NCI-H1436 (cell line): ENCODE measurements at regions not wholly inside any gene's neighbourhood (a gene's known extent, or its start where the extent isn't known, plus 50 kb on each side); places are given as distances from the start of the nearest gene placed in this dataset.
"Not testable (repeated sequence)": the region's sequence is repeated elsewhere in the genome, so short reads cannot be mapped to it uniquely, and the experiment has no call there.

ENCODE experiments used
- DNase-seq: peaks from one replicate; lab custom pipeline; 2025; lab: John Stamatoyannopoulos, UW

DNA sequence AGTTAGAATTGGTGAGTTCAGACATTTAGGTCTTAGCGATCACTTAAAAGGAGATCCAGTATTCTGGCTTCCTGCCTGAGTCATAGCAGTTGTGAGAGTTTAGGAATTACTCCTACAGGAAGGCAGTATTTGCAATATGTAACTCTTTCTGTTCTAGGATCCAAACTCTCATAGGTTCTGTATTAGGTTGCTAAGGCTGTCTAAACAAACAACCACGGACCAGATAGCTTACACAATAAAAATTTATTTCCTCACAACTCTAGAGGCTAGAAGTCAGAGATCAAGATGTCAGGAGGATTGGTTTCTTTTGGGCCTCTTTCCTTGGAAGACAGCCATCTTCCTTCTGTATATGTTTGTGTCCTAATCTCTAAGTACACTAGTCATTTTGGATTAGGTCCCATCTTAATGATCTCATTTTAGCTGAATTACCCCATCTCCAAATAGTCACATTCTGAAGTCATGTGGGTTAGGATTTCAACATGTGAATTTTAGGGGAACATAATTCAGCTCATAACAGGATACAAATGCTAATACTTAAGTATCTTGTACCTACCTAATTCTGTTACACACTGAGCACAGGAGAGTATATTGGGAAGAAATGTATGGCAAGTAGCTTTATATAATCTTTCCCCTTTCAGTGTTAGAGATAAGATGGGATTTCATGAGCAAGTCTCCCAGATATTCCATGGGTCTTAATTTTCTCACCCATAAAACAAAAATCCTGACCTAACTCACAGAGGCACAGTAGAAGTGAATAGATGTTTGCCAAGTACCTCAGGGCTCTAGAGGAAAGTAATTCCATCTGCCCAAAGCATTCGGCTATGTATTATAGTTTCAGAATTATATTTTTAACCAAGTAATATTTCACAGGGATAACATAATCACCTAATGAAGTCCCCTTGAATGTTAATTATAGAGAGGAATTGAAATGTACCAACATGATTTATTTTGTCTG lies 144.4 kb downstream of the PTBP2 start:
- DNase-seq, result no peak

DNA sequence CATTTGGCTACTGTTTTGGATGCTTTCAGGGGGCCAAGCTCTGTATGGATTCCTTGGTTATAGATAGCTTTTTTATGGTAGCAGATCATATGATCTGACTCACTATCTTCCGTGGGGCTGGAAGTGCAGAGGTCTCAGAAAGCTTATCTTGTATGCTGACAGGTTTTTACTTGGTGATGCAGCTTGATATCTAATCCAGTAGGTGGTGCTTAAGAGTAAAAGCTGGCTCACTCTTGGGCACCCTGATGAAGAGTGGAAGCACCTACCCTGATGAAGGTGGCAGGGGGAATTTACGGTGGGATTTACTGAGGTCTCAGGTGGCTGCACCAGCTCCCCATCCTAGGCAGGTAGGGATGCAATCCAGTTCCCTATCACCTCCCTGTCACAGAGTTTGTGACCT lies 151.2 kb downstream of the PTBP2 start:
- no peak for DNase-seq

DNA sequence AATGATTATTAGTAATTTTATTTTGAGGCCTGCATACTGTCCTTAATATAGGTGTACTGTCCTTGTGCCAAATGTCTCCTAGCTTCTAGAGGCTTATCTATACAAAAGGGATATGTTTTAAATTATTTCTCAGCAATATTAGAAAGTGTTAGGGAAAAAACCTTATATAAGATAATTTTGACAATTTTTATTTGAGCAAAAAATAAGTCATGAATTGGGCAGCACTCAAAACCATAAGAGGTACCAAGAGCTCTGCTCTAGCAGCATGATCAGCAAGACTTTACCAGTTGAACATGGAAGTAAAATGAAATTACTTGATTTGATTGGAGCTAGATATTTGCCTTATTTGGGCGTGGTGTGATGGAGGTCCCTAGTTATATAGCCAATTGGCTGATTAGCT lies 157.1 kb downstream of the PTBP2 start:
- no peak for DNase-seq

DNA sequence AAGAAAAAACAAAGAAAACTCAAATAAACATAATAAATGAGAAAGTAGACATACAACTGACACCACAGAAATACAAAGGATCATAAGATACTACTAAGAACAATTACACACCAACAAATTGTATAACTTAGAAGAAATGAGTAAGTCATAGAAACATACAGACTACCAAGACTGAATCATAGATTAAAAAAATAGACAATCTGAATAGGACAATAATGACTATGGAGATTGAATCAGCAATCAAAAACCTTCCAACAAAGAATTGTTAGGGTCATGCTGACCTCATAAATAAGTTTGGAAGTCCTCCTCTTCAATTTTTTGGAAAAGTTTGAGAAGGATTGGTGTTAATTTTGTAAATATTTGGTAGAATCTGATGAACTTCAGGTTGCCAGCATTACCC lies 159.0 kb downstream of the PTBP2 start:
- DNase-seq, result no peak

DNA sequence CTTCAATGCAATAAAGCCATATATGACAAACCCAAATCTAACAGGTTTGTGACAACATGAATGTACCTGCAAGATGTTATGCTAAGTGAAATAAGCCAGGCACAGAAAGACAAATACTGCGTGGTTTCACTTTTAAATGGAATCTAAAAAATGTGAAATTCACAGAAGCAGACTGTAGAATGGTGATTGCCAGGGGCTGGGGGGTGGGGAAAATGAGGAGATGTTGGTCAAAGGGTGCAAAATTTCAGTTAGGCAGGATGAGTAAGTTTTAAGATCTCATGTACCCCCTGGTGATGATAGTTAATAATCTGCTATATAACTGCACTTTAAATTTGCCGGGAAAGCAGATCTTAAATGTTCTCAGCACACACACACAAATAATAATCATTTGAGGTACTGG lies 160.5 kb downstream of the PTBP2 start:
- no peak for DNase-seq

DNA sequence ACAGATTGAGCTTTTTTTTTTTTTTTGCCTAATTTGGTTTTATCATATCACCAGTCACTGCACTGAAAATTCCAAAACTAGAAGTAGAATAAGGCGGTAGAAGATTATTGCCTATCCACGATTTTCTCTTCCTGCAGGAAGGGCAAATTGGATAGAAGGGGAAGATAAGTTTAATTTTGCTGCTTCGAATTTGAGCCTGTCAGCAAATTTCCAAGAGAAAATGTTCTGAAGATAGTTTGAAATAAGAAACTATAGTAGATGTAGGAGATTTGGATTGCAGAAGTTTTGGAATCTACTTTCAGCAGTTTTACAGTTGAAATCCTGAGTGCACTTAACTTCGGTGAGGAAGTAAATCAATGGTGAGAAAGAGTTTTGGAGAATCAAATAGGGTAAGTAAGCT lies 164.9 kb downstream of the PTBP2 start:
- no peak for DNase-seq

DNA sequence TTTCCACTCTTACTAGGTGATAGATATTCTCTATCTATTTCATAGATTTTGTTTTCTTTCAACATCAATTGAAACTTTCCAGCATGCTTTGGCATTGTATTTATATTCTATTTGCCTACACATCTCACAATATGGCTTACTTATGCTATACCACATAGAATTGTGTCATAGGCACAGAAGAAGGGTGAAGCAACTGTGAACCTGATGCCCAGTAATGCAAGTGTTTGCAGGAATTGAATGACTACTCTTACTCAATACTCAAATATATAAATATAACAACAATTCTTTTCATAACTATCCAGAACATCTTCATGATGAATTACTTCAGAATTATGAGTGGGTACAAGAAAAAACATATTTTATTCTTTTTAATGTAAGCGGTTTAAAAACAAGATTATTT lies 165.9 kb downstream of the PTBP2 start:
- no peak for DNase-seq

DNA sequence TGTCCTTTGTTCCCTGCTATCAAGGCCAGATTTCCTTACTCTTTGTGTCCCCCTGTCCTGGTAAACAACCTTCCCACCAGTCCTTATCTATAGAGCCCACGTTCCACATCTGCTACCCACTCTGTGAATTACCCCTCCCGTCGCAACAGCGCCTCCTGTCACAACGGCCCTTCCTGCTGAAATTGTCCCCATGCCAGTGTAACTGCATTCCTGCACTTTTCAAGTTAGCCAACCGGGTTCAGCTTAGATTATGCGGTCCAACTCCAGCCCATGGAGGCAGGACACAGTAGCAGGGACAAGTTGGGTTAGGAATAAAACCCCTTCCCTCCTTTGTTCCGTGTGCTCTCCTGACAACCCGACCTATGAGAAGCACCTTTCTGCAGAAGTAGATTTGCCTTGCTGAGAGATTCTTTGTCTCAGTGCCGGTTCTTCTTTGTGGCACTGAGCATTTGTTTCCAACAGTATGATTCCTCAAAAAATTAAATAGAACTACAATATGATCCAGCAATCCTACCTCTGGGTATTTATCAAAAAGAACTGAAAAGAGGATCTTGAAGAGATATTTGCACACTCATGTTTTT lies 180.3 kb downstream of the PTBP2 start:
- no peak for DNase-seq

DNA sequence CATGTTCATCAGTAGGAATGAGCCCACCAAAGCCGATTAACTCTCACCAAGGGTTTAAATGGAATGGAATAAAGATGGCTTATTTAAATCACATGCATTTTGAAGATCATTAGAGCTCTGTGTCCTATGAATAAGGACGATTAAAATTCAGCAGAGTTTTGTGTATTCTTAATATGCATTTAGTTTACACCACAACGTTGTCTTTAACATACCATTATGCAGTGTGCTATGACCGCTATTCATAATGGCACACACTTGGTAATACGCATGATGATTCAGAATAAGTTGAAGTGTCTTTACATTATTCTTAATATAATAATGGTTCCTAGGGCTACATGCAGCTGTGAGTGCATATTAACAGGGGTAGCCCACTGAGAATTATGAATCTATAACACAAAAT lies 190.7 kb downstream of the PTBP2 start:
- DNase-seq, result no peak

DNA sequence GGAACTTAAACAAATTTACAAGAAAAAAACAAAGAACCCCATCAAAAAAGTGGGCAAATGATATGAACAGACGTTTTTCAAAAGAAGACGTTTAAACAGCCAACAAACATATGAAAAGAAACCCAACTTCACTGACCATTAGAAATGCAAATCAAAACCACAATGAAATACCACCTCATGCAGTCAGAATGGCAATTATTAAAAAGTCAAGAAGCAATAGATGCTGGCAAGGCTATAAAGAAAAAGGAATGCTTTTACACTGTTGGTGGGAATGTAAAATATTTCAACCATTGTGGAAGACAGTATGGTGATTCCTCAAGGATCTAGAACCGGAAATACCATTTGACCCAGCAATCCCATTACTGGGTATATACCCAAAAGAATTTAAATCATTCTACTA lies 194.1 kb downstream of the PTBP2 start:
- DNase-seq, result not testable (repeated sequence)

DNA sequence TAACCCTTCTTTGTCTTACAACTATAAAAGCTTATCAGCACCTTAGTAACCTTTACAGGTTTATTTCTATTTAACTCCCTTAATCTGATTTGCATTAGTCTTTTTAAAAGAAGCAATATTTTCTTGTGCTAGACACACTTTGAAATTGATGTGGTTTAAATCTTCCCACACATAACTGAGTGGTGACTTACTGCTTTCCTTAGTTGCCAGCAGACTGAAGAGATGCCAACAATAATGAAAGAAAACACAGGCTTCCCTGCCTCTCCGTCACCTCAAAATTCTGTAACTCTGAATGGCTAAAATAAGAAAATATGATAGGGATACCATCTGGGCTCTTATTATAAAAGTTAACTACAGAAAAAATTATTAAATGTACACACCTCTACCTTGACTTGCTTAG lies 196.8 kb downstream of the PTBP2 start:
- no peak for DNase-seq

DNA sequence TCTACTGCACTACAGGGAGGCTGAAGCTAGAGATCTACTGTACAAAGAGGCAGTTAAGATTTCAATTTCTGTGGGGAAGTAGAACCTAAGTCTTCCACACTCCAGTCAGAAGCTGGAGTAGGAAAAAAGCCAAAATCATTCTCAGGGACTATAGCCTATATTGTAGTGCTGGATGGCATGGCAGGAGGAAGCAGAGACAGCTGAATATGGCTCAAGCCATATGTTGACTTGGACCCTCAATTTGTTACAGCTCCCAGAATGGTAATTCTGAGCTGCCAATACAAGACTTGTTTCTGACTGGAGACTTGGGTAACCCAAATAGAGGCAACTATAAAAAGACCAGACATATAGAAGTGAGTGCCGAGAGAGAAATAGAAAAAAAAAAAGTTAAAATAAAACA lies 200.6 kb downstream of the PTBP2 start:
- no peak for DNase-seq

DNA sequence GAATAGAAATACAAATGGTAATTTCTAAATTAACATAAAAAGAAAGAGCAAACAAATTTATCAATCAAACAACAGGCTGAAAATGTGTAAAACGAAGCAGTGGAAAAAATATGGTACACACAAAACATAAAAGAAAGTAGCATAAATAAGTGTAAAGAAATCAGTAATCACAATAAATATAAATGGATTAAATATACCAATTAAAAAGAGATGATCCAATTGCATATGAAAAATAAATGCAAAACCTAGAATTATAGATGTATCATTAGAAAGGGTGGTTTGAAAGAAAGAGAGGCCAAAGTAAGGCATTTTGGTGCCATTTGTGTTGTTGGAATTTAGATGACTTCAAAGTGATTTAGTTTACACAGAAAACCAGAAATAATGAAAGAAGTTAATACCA lies 202.2 kb downstream of the PTBP2 start:
- no peak for DNase-seq

DNA sequence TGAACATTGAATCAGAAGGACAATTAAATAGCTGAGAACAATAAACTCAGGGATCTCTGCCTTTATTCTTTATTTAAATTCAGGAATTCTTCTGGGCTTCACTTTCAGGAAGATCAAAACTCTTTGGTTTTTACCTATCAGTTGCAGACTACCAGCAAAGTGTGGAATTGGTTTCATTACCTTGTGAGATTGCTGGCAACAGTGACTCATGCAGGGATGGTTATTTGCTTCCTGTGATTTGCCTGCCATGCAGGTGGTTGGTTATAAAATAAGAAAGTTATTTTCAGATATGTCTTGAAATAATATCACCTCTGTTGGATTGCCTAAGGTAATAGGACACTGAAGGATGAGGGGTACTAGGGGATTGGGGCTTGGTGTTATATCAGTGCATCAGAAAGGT lies 204.6 kb downstream of the PTBP2 start:
- DNase-seq, result no peak

DNA sequence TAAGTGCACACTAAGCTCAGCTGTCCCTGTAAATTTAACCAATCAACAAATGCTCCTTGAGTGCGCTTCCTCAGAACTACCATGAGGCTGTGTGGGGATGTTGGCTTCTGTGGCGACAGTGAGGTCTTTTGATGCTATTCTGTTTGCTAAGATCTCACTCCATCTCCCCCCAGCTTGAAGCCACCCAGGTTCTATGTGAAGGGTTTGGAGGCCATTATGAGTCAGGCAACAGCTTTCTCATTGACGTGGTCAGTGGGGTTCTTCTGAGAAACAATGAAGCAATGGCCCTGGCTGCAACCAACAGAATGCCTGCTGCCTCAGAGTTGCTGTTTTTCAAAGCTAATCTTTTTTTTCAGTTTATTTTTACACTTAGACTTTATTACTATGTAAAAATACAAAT lies 205.5 kb downstream of the PTBP2 start:
- DNase-seq, result no peak

DNA sequence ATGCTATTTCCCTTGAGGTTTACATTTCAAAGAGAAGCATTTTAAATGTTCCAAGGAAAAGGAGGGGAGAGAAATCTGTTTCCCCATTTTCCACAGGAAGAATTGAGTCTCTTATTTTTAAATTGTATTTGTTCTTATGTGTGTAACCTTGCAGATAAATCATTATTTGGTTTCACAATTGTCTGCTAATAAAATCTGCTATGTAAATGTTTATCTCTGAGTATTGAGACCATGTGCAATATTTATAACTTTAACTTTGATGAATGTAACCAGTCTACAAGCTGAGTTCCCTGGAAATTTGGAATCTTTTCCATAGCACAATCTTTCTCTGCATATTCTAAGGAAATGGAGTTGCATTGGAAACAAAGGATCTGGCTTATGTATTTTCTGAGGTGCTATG lies 209.6 kb downstream of the PTBP2 start:
- no peak for DNase-seq

DNA sequence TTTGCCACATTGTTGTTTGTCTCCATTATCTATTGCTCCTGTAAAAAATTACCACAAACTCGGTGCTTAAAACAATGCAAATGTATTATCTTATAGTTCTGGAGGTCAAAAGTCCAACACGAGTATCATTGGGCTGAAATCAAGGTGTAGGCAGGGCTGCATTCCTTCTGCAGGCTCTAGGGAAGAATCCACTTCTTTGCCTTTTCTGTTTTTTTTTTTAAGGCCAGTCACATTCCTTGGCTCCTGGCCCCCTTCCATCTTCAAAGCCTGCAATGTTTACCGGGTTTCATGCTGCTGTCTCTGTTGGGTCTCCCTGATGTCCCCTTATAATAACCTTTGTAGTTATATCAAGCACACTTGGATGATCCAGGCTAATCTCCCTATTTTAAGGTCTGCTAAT lies 212.7 kb downstream of the PTBP2 start:
- DNase-seq, result no peak

DNA sequence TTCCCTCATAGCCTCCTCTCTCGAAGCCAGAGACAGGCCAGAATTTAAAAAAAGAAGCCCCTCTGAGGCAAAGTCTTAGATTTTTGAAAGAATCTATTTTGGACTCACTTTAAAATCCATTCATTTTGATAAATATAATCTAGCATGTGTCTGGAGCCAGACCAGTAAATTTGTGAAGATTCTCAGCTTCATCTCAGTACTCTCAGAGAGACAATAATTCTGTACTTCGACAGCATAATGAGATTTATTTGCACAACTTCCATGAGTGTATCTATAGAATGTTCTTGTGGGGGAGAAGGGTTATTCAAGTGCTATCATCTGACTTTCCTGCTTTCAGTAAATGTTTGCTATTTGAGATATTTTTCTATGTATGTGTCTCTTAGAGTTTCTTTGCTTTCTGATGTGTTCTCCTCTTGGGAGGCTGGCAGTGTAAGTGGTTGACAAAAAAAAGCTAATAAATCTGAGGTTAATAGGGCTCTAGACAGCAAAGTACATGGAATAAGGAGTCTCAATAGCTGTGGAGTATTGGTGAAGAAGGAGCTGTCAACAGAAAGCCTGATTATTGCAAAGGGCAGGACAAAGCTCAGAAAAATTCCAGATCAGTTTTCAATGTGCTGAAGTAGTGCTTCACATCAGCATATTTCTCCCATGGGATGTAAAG lies 223.0 kb downstream of the PTBP2 start:
- DNase-seq, result no peak

DNA sequence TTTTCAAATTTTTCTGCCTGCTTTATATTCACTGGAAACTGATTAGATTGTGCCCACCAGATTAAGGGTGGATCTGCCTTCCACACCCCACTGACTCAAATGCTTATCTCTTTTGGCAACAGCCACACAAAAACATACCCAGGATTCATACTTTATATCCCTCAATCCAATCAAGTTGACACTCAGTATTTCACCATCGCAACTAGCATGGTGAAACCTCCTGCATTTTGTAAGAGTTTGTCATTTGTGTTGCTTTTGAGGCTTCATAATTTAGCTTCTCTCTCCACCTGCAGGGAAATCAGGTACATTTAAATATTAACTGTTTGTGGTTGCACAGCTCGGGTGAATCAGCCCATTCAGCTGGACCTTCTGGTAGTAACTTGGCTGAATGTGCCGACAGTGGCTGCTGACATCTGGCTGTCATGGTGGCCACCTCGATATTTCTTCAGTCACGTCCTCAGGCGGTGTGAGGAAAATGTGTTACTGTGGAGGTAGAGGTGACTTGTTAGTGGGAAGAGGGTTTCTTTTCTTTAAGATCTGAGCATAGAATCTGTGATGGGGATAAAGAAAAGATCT lies 224.0 kb downstream of the PTBP2 start:
- DNase-seq, result no peak

DNA sequence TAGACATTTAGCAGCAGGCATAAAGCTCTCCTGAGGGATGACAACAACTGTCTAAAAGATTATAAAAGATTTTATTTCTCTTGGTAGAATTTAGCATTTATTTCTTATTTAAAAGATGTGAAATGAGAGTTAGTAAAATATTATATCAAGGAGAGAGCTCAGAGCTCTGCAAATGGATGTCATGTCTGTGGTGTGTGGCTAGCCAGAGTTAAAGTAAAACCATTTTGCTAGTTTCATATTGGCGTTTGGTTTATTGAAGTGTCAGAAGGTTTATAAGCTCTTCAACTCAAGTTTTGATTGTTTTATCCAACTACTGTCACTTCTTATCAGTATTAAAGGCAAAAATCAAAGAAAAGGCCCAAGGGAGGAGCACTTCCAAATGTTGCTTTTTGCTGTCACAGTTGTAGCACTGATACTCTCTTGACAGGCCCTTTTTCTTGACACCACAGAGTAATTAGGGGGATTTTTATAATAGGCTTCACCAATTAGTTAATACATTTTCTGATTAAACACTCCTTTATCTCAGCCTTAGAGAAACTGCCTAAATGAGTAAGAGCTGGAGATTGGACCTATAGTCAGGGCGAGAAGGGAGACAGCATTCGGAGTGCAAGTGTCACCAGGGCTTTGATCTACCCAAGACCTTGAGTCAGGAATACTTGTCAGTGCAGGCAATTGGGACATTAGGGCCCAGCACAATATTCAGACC lies 233.9 kb downstream of the PTBP2 start:
- no peak for DNase-seq

DNA sequence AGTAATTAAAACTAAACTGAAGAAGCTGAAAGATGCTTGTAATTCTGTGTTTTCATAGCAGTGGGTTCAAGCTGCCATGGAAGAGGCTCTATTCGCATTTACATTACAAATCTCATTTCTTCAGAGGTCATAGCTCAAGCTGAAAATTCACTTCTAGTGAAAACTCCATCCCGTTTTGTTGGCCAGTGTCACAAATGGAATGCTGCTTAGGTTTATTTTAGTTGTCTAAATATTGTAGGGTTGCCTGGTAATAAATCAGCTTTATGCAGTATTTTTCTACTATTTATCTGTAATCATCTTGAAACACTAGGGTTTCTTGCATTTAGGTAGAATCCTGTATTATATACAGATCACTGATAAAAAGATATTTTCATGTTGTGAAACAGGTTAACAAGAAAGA lies 240.6 kb downstream of the PTBP2 start:
- DNase-seq, result no peak

DNA sequence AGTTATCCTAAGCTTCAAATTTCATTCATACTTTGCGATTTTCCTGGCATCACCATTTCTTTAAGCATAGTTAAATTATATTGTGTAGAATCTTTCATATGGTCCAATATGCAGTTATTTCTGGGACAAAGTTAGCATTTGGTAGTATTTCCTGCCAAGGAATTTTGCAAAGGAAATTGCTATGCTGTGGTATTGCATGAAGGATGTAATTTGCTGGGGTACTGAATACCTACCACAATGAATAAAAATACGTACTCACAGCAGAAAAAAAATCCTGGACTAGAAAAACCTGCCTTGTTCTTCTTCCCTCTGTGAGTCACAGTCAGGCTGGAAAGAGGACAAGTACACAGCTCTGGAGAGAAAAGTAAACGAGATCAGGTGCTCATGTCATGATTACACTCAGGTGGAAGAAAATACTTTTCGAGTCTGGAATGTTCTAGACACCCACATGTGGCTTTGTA lies 241.2 kb downstream of the PTBP2 start:
- no peak for DNase-seq
